Panc1 (cell line): ENCODE measurements at regions not wholly inside any gene's neighbourhood (a gene's known extent, or its start where the extent isn't known, plus 50 kb on each side); places are given as distances from the start of the nearest gene placed in this dataset.

ENCODE experiments used
- ATAC-seq: fragments of 200-7000 bp; cut with Tn5 transposase; 2 replicates; pipeline ENCODE4 v1.9.1; 2020; ENCODE audit warnings: mild to moderate bottlenecking, moderate library complexity
- BruUV-seq: library from RNA; stranded (reverse); fragments of 400-500 nt; replicated peaks from 2 replicates; lab custom pipeline; 2021; lab: Mats Ljungman, UMichigan
- CTCF ChIA-PET: fragments of 300-600 bp; sonication (Branson Sonifier 250); formaldehyde crosslinking; loops from one replicate; lab custom pipeline; 2022; ENCODE audit warnings: antibody characterized with exemption; lab: Charles Lee
- POLR2A ChIA-PET: fragments of 300-600 bp; sonication (Branson Sonifier 250); formaldehyde crosslinking; loops from one replicate; lab custom pipeline; 2022; ENCODE audit warnings: antibody characterized with exemption; lab: Charles Lee
- DNase-seq: peaks from one replicate; pipeline ENCODE4 v3.0.0-alpha.2; 2010; ENCODE audit warnings: low read depth, low spot score
- H3K27ac ChIP-seq: 2 replicates; pipeline ENCODE4 v1.5.1; 2011; ENCODE audit warnings: mild to moderate bottlenecking, low read length, inconsistent platforms
- H3K27me3 ChIP-seq: fragments of 200-500 bp; sonication (Bioruptor generic); 2 replicates; pipeline ENCODE4 v1.6.0; 2014; ENCODE audit warnings: low read length, inconsistent platforms; ENCODE audit not compliant: control insufficient read depth, insufficient read depth
- H3K36me3 ChIP-seq: fragments of 200-500 bp; sonication (Bioruptor generic); 2 replicates; pipeline ENCODE4 v1.5.1; 2014; ENCODE audit warnings: inconsistent platforms, mild to moderate bottlenecking, low read length, moderate library complexity; ENCODE audit not compliant: control insufficient read depth, insufficient read depth
- H3K4me1 ChIP-seq: 2 replicates; pipeline ENCODE4 v1.5.1; 2011; ENCODE audit warnings: inconsistent platforms, mild to moderate bottlenecking, low read length, moderate library complexity; ENCODE audit not compliant: control insufficient read depth, insufficient read depth
- H3K4me3 ChIP-seq, 2 experiments: 2 replicates each; pipeline ENCODE4 v1.5.1; 2011 to 2012; ENCODE audit warnings: low read depth in 2 of 2, low read length in 2 of 2, mild to moderate bottlenecking in 2 of 2, inconsistent platforms in 1 of 2, moderate library complexity in 1 of 2
- H3K9me3 ChIP-seq: fragments of 200-500 bp; sonication (Bioruptor generic); 2 replicates; pipeline ENCODE4 v1.5.1; 2014; ENCODE audit warnings: low read depth, mild to moderate bottlenecking, inconsistent platforms, low read length, moderate library complexity; ENCODE audit not compliant: control insufficient read depth, insufficient read depth
- POLR2AphosphoS5 ChIP-seq: IDR thresholded peaks from 2 replicates; pipeline ENCODE4 v1.6.1; 2012; ENCODE audit warnings: mild to moderate bottlenecking, low read depth, low read length, moderate library complexity
- REST ChIP-seq, 2 experiments: IDR thresholded peaks; 2 replicates each; pipeline ENCODE4 v1.6.1; 2011 to 2012; ENCODE audit warnings: low read depth in 2 of 2, control low read depth in 1 of 2, low read length in 1 of 2, mild to moderate bottlenecking in 1 of 2, moderate library complexity in 1 of 2; ENCODE audit not compliant: insufficient read depth in 1 of 2
- SIN3A ChIP-seq: IDR thresholded peaks from 2 replicates; pipeline ENCODE4 v1.6.1; 2012; ENCODE audit warnings: low read depth, mild to moderate bottlenecking, low read length, moderate library complexity, borderline replicate concordance; ENCODE audit not compliant: insufficient read depth
- TCF7L2 ChIP-seq: IDR thresholded peaks from 2 replicates; pipeline ENCODE4 v1.6.1; 2011; ENCODE audit warnings: mild to moderate bottlenecking, low read depth, low read length, inconsistent platforms
- in situ Hi-C: cut with HindIII; loops from 2 replicates; pipeline ENCODE4 v1.10.0; 2016; ENCODE audit warnings: low sequenced_read_pairs, low pct_unique_long_range_greater_than_20kb
- intact Hi-C: fragments of 100-400 bp; cut with micrococcal nuclease; formaldehyde crosslinking; loops from one replicate; pipeline ENCODE4 v1.10.0; 2022; ENCODE audit not compliant: unreplicated experiment
- TF ChIP-seq, protein P1 (sequence below): fragments of 450-650 bp; IDR thresholded peaks from 2 replicates; pipeline ENCODE4 v1.5.1; 2017; ENCODE audit warnings: mild to moderate bottlenecking

- no peak for ATAC-seq
- no peak for TF ChIP-seq TCF7L2
- no peaks in the 10 kb centered on the region for H3K9me3 ChIP-seq
- intact Hi-C loops (loop anchor here (2.0 kb wide), 1 partner anchor 72 kb away; no protein-coding TSS in a partner anchor), in situ Hi-C loops (no loop called here)
- CTCF ChIA-PET, result no interaction called here
- H3K27me3 ChIP-seq, result no peaks in the 10 kb centered on the region; the same call in 1 of the 2 replicates
- POLR2A ChIA-PET, result no interaction called here
- BruUV-seq, result no TSS peak
- no peak overlapping the region for H3K4me3 ChIP-seq
- H3K36me3 ChIP-seq, result no peaks in the 10 kb centered on the region
- DNase-seq, result no peak
- no peak overlapping the region for H3K27ac ChIP-seq
- no peaks in the 10 kb centered on the region for H3K4me1 ChIP-seq
Measured at GRCh38 chr1:215484171-215484939, 82.7 kb upstream of the KCTD3 start.

GRCh38 chr1:215487466-215487865, 79.6 kb upstream of the KCTD3 start:
- ChIA-PET CTCF (no interaction called here), POLR2A (no interaction called here)
- intact Hi-C loops (no loop called here), in situ Hi-C loops (no loop called here)
- BruUV-seq, result no TSS peak
- TF ChIP-seq POLR2AphosphoS5 (no peak), REST (IDR thresholded peaks at IDR 0.05; ENCODE audit: insufficient read depth in 1 of 2, low read depth in 2 of 2, low read length in 1 of 2) (no peak), SIN3A (no peak), TCF7L2 (no peak)
- TF ChIP-seq, protein P1, sequence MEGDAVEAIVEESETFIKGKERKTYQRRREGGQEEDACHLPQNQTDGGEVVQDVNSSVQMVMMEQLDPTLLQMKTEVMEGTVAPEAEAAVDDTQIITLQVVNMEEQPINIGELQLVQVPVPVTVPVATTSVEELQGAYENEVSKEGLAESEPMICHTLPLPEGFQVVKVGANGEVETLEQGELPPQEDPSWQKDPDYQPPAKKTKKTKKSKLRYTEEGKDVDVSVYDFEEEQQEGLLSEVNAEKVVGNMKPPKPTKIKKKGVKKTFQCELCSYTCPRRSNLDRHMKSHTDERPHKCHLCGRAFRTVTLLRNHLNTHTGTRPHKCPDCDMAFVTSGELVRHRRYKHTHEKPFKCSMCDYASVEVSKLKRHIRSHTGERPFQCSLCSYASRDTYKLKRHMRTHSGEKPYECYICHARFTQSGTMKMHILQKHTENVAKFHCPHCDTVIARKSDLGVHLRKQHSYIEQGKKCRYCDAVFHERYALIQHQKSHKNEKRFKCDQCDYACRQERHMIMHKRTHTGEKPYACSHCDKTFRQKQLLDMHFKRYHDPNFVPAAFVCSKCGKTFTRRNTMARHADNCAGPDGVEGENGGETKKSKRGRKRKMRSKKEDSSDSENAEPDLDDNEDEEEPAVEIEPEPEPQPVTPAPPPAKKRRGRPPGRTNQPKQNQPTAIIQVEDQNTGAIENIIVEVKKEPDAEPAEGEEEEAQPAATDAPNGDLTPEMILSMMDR, result no peak
- no peak overlapping the region for H3K4me3 ChIP-seq
- H3K36me3 ChIP-seq, result no peaks in the 10 kb centered on the region
- H3K9me3 ChIP-seq, result no peaks in the 10 kb centered on the region
- DNase-seq (no peak), ATAC-seq (no peak)
- no peaks in the 10 kb centered on the region; the same call in 1 of the 2 replicates for H3K27me3 ChIP-seq
- no peaks in the 10 kb centered on the region for H3K4me1 ChIP-seq
- H3K27ac ChIP-seq, result no peak overlapping the region

- Histone ChIP-seq H3K9me3 (no peaks in the 10 kb centered on the region), H3K27me3 (no peaks in the 10 kb centered on the region; the same call in 1 of the 2 replicates), H3K27ac (no peak overlapping the region), H3K4me3 (no peak overlapping the region), H3K36me3 (no peaks in the 10 kb centered on the region), H3K4me1 (no peaks in the 10 kb centered on the region)
- intact Hi-C loops (no loop called here), in situ Hi-C loops (no loop called here)
- TF ChIP-seq, protein P1, result no peak
- TF ChIP-seq POLR2AphosphoS5 (no peak), TCF7L2 (no peak), SIN3A (no peak), REST (IDR thresholded peaks at IDR 0.05; ENCODE audit: insufficient read depth in 1 of 2, low read depth in 2 of 2, low read length in 1 of 2) (no peak)
- ATAC-seq (no peak), DNase-seq (no peak)
- CTCF ChIA-PET, result no interaction called here
- no TSS peak for BruUV-seq
- POLR2A ChIA-PET, result no interaction called here
Measured at GRCh38 chr1:215488850-215489249, 78.3 kb upstream of the KCTD3 start.
